CD14-positive monocyte (primary cell): ENCODE measurements at regions not wholly inside any gene's neighbourhood (a gene's known extent, or its start where the extent isn't known, plus 50 kb on each side); places are given as distances from the start of the nearest gene placed in this dataset.

ENCODE experiments used
- DNase-seq, 3 donors: peaks; one replicate each; pipeline ENCODE4 v3.0.0-alpha.2; 2011 to 2022
- H2AFZ ChIP-seq: 2 replicates; pipeline ENCODE4 v1.6.0; 2012; ENCODE audit warnings: mild to moderate bottlenecking, low read depth, low read length, inconsistent platforms; ENCODE audit not compliant: insufficient read depth, poor library complexity, severe bottlenecking
- H3K27ac ChIP-seq, 2 donors: 1 replicate in 1 of 2; 2 replicates in 1 of 2; pipeline ENCODE4 v1.5.1; 2012 to 2013; ENCODE audit warnings: low read length in 2 of 2, control low read depth in 1 of 2, inconsistent platforms in 1 of 2, low read depth in 1 of 2, mild to moderate bottlenecking in 1 of 2
- H3K27me3 ChIP-seq, 2 donors: one replicate each; pipeline versions ENCODE4 v1.6.0 to v1.6.1; 2011 to 2013; ENCODE audit warnings: low read length in 2 of 2; ENCODE audit not compliant: control insufficient read depth in 2 of 2, insufficient read depth in 2 of 2
- H3K36me3 ChIP-seq, 2 donors: replicated peaks in 1 of 2; 1 replicate in 1 of 2; 2 replicates in 1 of 2; pipeline versions ENCODE4 v1.5.1 to v1.6.1; 2012 to 2013; ENCODE audit warnings: low read length in 2 of 2, control low read depth in 1 of 2, inconsistent platforms in 1 of 2, mild to moderate bottlenecking in 1 of 2; ENCODE audit not compliant: insufficient read depth in 2 of 2, control insufficient read depth in 1 of 2
- H3K4me1 ChIP-seq, 2 donors: 1 replicate in 1 of 2; 2 replicates in 1 of 2; pipeline versions ENCODE4 v1.5.1 to v1.6.1; 2012 to 2013; ENCODE audit warnings: low read length in 2 of 2, control low read depth in 1 of 2, inconsistent platforms in 1 of 2, mild to moderate bottlenecking in 1 of 2, moderate library complexity in 1 of 2; ENCODE audit not compliant: insufficient read depth in 2 of 2, control insufficient read depth in 1 of 2
- H3K4me2 ChIP-seq: replicated peaks from 2 replicates; pipeline ENCODE3; 2012; ENCODE audit warnings: low read length, moderate library complexity, mild to moderate bottlenecking; ENCODE audit not compliant: poor library complexity, severe bottlenecking; ENCODE audit errors: extremely low read depth
- H3K4me3 ChIP-seq, 3 experiments: fragments of 200-600 bp in 1 of 3; sonication (generic) in 1 of 3; replicated peaks in 1 of 3; 1 replicate in 2 of 3; 2 replicates in 1 of 3; pipeline ENCODE4 v1.5.1; 2011 to 2013; ENCODE audit warnings: low read length in 3 of 3, mild to moderate bottlenecking in 3 of 3, control low read depth in 2 of 3, low read depth in 2 of 3, inconsistent platforms in 1 of 3, moderate library complexity in 1 of 3
- H3K79me2 ChIP-seq: 2 replicates; pipeline ENCODE4 v1.6.0; 2012; ENCODE audit warnings: mild to moderate bottlenecking, control low read depth, inconsistent platforms, low read length, moderate library complexity; ENCODE audit not compliant: insufficient read depth
- H3K9ac ChIP-seq: 2 replicates; pipeline ENCODE4 v1.6.0; 2017; ENCODE audit warnings: low read length, mild to moderate bottlenecking; ENCODE audit not compliant: insufficient read depth, poor library complexity, severe bottlenecking
- H3K9me3 ChIP-seq, 2 donors: replicated peaks in 1 of 2; 1 replicate in 1 of 2; 2 replicates in 1 of 2; pipeline versions ENCODE4 v1.5.1 to v1.6.1; 2012 to 2013; ENCODE audit warnings: low read length in 2 of 2, control low read depth in 1 of 2; ENCODE audit not compliant: control insufficient read depth in 1 of 2, insufficient read depth in 1 of 2
- H4K20me1 ChIP-seq: 2 replicates; pipeline ENCODE4 v1.6.0; 2012; ENCODE audit warnings: mild to moderate bottlenecking, low read length, control low read depth, moderate library complexity; ENCODE audit not compliant: insufficient read depth
- H3K27ac Mint-ChIP-seq, 7 donors: one replicate each; pipeline ENCODE4 v1.8.0; 2020; ENCODE audit warnings: mild to moderate bottlenecking in 7 of 7, mixed read lengths in 7 of 7, moderate library complexity in 6 of 7, inconsistent platforms in 2 of 7
- H3K27me3 Mint-ChIP-seq, 3 donors: one replicate each; pipeline ENCODE4 v1.8.0; 2021 to 2022; ENCODE audit warnings: low read depth in 3 of 3, mild to moderate bottlenecking in 3 of 3, mixed read lengths in 3 of 3, moderate library complexity in 3 of 3, inconsistent platforms in 1 of 3
- H3K36me3 Mint-ChIP-seq, 2 donors: one replicate each; pipeline ENCODE4 v1.8.0; 2020; ENCODE audit warnings: mixed read lengths in 2 of 2, inconsistent platforms in 1 of 2, mild to moderate bottlenecking in 1 of 2
- H3K4me1 Mint-ChIP-seq: one replicate; pipeline ENCODE4 v1.8.0; 2020; ENCODE audit warnings: mild to moderate bottlenecking, mixed read lengths
- H3K4me3 Mint-ChIP-seq, 2 donors: one replicate each; pipeline ENCODE4 v1.8.0; 2020; ENCODE audit warnings: mild to moderate bottlenecking in 2 of 2, mixed read lengths in 2 of 2, moderate library complexity in 1 of 2
- H3K9me3 Mint-ChIP-seq, 7 donors: one replicate each; pipeline ENCODE4 v1.8.0; 2020 to 2022; ENCODE audit warnings: mixed read lengths in 7 of 7, mild to moderate bottlenecking in 6 of 7, moderate library complexity in 6 of 7, inconsistent platforms in 2 of 7
- CTCF ChIP-seq: fragments of 200-600 bp; IDR thresholded peaks from one replicate; pipeline ENCODE4 v1.8.0; 2022; ENCODE audit warnings: antibody characterized with exemption, mild to moderate bottlenecking
- WGBS: methylation state at CpG from one replicate; pipeline ENCODE4 v1.1.5; 2013; ENCODE audit warnings: missing lambda C conversion rate; ENCODE audit not compliant: insufficient coverage; 5-methylcytosine and 5-hydroxymethylcytosine counted together
- intact Hi-C, 2 donors: fragments of 100-400 bp; cut with micrococcal nuclease; formaldehyde crosslinking; loops; one replicate each; pipeline versions ENCODE4 v1.15.0 to v1.15.1; 2023

GRCh38 chr1:82586473-82586872 lies 785.7 kb downstream of the ADGRL2 start:
- Histone ChIP-seq H3K27me3 (no peaks in the 10 kb centered on the region), H4K20me1 (no peaks in the 10 kb centered on the region), H3K36me3 (no peaks in the 10 kb centered on the region), H3K9ac (no peak overlapping the region), H3K4me3 (no peak overlapping the region), H3K79me2 (no peaks in the 10 kb centered on the region), H3K4me2 (no peak overlapping the region), H3K4me1 (no peaks in the 10 kb centered on the region), H3K9me3 (no peaks in the 10 kb centered on the region), H3K27ac (no peak overlapping the region), H2AFZ (no peak overlapping the region)
- DNase-seq: no peak
- peaks cover 3% of the 10 kb centered on the region for H3K4me1 Mint-ChIP-seq
- no peak overlapping the region for H3K4me3 Mint-ChIP-seq
- H3K9me3 Mint-ChIP-seq: peaks cover 0 to 10% (median 5%) of the 10 kb centered on the region in 7 donors
- TF ChIP-seq CTCF: no peak
- H3K27me3 Mint-ChIP-seq: no peaks in the 10 kb centered on the region
- H3K27ac Mint-ChIP-seq: no peak overlapping the region
- no peaks in the 10 kb centered on the region for H3K36me3 Mint-ChIP-seq
- intact Hi-C loops: no loop called here

GRCh38 chr1:82582347-82582746 lies 781.6 kb downstream of the ADGRL2 start:
- Histone ChIP-seq H3K79me2 (no peaks in the 10 kb centered on the region), H3K27ac (no peak overlapping the region), H4K20me1 (no peaks in the 10 kb centered on the region), H3K9me3 (no peaks in the 10 kb centered on the region), H3K4me3 (no peak overlapping the region), H3K9ac (no peak overlapping the region), H3K4me2 (no peak overlapping the region), H3K27me3 (no peaks in the 10 kb centered on the region), H2AFZ (no peak overlapping the region), H3K4me1 (peaks cover 6 to 14% of the 10 kb centered on the region in 2 donors), H3K36me3 (no peaks in the 10 kb centered on the region)
- Mint-ChIP-seq H3K4me3 (no peak overlapping the region), H3K27ac (no peak overlapping the region), H3K9me3 (peaks cover 0 to 6% (median 4%) of the 10 kb centered on the region in 7 donors), H3K36me3 (no peaks in the 10 kb centered on the region), H3K4me1 (peaks cover 18% of the 10 kb centered on the region), H3K27me3 (no peaks in the 10 kb centered on the region)
- DNase-seq: no peak
- WGBS: 65% methylated on average over 2 of the region's 3 CpGs
- no peak for TF ChIP-seq CTCF
- intact Hi-C loops: no loop called here
